ENCODE measurements at regions not wholly inside any gene's neighbourhood (a gene's known extent, or its start where the extent isn't known, plus 50 kb on each side); places are given as distances from the start of the nearest gene placed in this dataset.
A peak's percentile ranks its signal among the peaks of the same experiment; 100 is the strongest.

- no peak for DNase-seq
These were observed 224.1 kb downstream of the SS18 start for GRCh38 chr18:25866331-25866730.

DNA sequence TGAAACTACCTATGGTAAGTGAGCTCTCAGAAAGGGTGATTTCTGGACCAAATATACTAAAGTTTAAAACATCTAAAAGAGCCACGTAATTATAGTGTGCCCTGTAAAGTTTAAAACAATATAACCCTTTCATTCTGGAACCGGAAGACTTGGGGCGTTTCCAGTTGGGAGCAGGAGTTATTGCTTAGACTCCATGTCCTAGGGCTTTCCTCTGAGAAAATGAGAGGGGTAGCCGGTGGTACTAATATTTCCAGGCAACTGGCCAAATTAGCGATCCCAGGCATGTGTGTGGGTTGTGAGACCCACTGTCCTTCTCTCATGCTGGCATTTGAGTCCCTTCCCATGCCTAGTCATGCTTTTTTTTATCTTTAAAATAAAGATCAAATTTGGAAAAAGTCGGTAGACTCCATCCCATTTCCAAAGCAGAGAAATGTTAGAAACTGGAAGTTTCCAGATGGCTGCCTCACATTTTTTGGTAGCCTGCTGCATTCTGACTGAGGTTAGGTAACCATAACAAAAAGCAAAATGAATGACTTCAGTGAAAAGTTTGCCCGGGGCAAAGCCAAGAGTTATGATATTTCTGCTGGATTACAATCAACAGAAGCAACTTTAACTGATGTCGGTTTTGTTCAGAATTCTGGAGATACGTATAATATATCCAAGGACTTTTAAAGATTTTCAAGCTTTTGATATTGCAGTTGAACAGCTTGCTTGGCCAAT is 227.4 kb downstream of the SS18 start:
- no peak for DNase-seq

DNA sequence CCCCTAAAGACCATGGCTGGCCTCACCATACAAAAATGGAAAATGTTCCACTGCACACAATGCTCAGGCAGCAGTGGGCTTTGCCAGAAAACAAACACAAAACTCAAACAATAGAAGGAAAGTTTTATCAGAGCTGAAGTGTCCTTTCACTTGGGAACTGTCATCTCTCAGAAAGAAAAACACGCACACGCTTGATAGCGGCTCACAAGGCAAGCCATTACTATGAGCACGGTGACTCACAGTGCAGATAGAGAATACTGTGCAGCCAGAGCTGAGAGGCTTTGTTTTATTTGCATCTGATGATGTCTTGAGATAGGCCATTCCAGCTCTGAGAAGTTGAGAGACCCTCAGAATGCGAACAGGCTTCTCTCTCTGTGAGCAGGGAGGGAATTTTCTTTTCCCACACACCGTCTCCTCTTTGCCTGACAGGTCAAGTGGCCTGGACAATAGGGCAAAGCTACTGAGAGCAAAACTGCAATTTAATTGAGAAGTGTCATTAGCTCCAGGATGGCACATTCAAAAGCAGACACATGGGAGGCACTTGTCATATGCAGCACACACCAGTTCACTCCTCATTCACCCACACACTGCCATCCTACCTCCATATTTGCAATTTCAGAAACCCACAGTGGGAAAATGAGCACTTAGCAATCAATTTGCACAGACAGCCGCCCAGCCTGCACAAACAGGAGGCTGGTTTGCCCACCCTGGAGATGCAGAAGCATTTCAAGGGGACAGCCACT is 236.6 kb downstream of the SS18 start:
- DNase-seq, result no peak

GRCh38 chr18:25843791-25844190 is 246.6 kb downstream of the SS18 start:
- DNase-seq, result no peak

- DNase-seq, result peak; percentile 11
These were observed 247.7 kb downstream of the SS18 start for GRCh38 chr18:25842665-25843064.

GRCh38 chr18:25834061-25834460 is 256.4 kb downstream of the SS18 start:
- no peak for DNase-seq

GRCh38 chr18:25832001-25832604 is 258.3 kb downstream of the SS18 start:
- peak; percentile 3 for DNase-seq

DNA sequence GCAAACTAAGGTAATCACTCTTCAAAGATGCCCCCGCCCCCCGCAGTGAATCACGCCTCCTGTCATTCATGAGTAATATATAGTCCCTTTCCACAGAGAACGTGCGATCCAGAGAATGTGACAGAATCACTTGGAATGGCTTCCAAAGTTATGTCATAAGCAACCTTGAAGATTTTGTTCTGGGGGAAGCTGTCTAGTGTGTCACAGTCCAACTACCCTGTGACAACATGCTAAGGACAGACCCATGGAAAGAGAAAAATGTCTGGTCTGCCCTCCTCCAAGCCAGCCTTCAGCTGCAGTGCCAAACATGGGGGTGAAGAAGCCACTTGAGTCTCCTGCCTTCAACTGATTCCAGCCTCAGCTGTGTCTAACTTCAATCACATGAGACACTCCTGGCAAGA is 259.1 kb downstream of the SS18 start:
- no peak for DNase-seq

DNA sequence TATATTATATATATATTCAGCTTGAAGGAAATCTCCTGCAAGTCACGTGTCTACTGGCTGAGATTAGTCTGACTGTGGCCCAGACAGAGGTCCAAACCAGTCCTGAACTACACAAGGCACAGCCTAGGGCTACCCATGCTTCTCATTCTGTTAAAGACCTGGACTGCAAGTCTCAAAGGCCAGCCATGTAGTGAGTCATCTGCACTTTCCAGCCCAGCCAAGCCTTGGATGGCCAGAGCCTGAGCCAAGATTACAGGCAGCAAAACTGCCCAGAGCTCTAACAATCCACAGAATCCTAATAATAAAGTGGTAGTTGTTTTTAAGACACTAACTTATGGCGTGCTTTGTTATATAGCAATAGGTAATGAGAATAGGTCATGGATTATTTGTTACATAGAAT is 259.6 kb downstream of the SS18 start:
- DNase-seq, result no peak

- no peak for DNase-seq
These were observed 262.4 kb downstream of the SS18 start for GRCh38 chr18:25827961-25828561.

GRCh38 chr18:25827228-25827627 is 263.2 kb downstream of the SS18 start:
- no peak for DNase-seq

GRCh38 chr18:25826823-25827222 is 263.6 kb downstream of the SS18 start:
- no peak for DNase-seq

DNA sequence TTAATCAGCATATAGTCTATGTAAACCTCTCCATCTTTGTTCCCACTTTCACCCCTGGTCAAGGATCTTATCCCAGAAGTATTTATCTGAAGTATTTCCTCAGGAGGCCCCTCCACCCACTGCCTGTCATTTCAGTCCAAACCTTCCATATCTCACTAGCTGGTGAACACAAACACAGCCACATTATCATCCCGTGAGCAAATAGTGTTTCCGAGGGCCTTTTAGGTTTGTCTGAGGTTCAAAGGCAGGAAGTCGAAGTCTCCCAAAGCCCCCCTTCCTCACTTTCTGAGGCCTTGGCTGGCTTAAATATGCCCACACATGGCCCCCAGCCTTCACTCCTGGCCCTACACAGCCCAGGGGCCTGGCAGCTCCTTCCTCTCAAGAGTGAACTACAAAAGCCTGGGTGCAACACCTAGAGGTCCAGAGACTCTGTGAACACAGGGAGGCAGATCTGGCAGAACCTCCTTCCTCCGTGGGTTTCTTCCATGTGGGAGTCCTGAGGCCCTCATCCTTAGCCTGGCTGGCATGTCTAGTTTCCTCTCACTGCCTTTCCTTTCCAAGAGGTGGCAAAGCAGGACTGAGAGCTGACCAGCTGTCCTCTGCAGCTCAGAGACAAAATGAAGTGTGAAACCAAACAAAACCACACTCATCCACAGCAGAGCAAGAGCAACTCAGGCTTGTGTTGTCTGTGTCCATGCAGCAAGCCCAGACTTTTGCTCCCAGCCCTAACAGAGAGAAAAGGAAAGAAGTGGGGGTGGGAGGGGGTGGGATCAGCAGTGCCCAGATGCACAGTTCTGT is 264.2 kb downstream of the SS18 start:
- DNase-seq, result no peak

- DNase-seq, result no peak
These were observed 265.4 kb downstream of the SS18 start for GRCh38 chr18:25825056-25825455.

GRCh38 chr18:25819746-25820363 is 270.6 kb downstream of the SS18 start:
- DNase-seq, result no peak

DNA sequence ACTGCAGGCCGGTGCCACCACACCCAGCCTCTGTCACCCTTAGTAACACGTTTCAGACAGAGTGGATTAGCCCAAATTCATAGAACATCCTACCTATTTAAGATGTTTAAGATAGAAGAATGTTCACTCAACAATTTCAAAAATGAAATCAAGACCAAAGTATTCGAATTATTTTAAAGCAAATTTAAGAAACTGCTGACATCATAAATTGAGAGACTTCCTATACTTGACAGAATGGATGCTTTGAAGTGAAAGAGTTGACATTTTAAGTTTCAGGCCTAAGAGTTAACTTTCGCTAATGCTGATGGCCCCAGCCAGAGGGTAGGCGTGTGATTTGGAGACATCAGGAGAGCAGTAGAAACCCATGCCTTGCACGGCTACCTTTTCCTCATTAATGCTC is 271.9 kb downstream of the SS18 start:
- DNase-seq, result no peak

GRCh38 chr18:25817546-25818237 is 272.7 kb downstream of the SS18 start:
- no peak for DNase-seq

GRCh38 chr18:25815659-25816058 is 274.8 kb downstream of the SS18 start:
- DNase-seq, result no peak

DNA sequence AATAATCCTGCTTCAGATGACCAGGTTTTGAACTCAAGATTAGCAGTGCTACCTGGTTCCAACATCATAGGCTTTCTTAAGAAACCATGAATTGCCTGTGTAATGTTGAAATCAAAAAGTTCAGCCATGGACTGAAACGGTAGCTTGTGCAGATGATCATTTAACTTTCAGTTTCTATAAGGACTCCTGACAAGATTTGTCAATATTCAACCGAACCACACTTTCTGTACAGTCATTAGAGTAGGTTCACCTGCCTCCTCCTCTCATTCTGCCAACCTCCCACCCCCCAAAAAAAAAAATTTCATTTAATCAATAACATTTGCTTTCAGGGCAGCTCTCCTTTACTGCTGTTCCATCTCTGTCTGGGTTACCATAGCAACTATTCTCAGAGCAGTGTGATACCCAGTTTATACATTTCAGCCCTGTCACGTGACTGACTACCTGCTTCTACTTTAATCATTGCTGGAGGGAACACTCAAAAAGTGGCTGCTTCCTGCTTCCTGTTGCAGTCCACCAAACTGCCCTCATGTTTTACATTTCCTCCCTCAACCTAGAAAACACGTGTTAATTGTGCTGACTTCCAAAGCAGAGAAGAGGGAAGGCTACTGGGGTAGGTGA is 275.5 kb downstream of the SS18 start:
- DNase-seq, result peak; percentile 42

DNA sequence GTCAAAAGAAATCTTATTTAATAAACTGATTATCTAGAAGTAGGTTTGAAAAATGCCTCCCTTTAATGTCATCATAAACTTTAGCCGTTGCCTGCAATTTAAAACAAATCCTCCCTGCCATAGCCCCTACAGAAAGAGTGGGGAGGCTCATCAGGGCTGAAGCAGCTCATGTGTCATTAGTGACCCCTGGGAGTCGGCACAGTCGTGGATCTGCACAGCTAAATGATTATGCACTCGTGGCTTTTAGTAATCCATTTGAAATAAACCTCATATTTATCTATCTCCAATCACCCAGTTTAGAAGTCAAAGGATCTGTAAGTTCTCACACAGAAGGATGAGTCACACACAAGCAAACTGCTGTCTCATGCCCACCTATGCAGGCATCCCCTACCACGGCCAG is 277.3 kb downstream of the SS18 start:
- no peak for DNase-seq

GRCh38 chr18:25810736-25811135 is 279.7 kb downstream of the SS18 start:
- no peak for DNase-seq
